NOMO-1 treated with dmso at 0.1 percent for 144 hours (cell line): ENCODE measurements at regions not wholly inside any gene's neighbourhood (a gene's known extent, or its start where the extent isn't known, plus 50 kb on each side); places are given as distances from the start of the nearest gene placed in this dataset.
"Not testable (repeated sequence)": the region's sequence is repeated elsewhere in the genome, so short reads cannot be mapped to it uniquely, and the experiment has no call there.

Experiments used
- DNase-seq: peaks from one replicate; lab custom pipeline; 2025; ENCODE audit not compliant: unreplicated experiment; lab: John Stamatoyannopoulos, UW

DNA sequence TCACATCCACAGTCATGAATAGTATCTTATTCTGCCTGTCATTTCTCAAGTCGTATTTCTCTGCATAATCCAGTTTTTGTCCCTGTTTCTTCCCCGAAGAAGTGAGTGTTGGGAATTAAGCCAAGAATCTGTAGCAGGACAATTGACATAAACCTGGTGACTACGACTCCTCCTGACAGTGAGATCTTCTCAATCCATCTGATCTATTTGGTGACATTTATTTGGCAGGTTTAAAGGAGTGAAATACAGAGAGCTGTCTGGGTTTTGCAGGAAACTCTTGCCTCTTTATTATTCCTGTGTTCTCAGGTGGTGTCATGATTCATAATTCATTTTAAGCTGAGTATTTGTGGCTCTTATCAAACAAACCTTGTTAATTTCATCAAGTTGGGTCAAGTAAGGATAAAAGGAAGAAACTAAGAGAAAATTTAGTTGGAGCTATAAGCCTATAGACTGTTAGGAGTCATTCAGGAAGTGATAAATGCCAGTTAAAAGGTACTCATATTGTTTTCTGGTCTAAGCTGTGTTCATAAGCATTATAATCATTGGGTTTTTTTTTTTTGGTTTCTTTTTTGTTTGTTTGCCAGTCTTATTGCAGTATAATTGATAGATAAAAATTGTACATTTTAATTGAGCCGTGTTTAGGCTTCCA is 95.9 kb upstream of the PCSK1 start:
- no peak for DNase-seq

DNA sequence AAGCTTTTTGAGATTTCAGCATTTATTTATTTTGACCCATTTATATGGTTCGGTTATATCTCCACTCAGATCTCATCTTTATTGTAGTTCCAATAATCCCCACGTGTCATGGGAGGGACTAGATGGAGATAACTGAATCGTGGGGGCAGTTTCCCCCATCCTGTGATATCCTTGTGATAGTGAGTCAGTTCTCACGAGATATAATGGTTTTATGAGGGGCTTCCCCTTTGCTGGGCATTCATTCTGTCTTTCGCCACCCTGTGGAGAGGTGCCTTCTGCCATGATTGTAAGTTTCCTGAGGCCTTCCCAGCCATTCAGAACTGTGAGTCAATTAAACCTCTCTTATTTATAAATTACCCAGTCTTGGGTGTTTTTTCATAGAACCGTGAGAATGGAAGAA is 96.5 kb upstream of the PCSK1 start:
- DNase-seq = no peak

DNA sequence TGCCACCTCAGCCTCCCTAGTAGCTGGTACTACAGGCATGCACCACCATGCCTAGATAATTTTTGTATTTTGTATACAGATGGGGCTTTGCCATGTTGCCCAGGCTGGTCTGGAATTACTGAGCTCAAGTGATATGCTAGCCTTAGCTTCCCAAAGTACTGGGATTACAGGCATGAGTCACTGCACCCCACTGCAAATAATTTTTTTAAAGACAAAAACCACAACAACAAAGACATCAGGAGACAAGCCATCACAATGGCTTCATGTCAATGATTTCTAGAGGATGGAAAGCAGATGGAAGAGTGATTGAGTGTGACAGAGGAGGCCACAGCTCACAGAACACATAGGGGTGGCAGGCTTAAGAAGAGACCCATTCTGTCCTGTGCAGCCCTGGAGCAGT is 97.9 kb upstream of the PCSK1 start:
- DNase-seq = no peak

DNA sequence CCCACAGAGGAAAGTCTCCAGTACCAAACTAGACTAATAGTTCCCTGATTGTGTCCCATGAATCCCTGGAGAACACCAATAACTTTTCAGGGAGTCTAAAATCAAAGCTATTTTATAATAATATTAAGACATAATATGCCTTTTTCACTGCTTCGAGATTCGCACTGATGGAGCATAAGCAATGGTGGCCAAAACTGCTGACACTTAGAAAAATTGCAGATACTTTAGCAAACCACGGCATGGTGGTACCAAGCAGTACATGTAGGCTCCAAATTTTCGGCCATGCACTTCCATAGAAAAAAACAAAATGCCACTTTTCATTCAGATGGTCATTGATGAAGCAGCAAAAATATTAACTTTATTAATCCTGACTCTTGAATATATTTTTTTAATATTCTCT is 100.3 kb upstream of the PCSK1 start:
- no peak for DNase-seq

DNA sequence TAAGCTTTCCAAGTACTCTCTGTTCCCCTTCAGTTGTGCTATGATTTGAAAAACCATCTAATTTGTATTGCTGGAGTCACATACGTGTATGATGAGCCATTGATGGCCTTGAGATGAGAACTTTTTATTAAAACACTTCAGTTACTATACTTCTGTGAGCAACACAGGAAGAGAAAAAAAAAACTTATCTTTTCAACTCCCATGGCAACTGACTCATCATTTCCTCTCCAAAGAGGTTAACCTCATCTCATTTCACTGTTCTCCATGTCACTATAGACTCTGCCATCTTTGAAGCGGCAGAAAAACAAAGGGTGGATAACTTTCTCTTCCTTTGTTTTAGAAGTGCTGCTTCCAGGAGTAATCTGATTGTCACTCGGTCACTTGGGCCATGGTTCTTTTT is 104.3 kb upstream of the PCSK1 start:
- DNase-seq = peak; percentile 29

DNA sequence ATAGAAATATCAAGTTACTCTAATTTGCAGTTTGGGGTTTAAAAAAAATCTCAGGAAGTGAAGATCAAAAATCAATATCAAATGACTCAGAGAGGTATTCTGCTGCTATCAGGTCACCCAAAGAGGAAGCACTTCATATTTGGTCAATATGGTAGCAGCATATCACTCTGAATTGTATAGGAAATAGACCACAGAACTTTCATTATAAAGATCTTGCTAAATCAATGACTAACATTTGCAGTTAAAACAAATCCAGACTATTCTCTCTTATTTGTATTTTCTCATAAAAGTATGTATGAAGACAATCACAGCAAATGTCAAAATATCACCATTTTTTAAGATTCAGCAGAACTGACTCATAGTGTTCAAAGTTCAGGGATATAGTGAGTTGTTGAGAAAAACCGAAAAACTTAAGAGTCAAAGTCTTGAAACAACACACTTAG is 105.8 kb upstream of the PCSK1 start:
- peak; percentile 37 for DNase-seq

DNA sequence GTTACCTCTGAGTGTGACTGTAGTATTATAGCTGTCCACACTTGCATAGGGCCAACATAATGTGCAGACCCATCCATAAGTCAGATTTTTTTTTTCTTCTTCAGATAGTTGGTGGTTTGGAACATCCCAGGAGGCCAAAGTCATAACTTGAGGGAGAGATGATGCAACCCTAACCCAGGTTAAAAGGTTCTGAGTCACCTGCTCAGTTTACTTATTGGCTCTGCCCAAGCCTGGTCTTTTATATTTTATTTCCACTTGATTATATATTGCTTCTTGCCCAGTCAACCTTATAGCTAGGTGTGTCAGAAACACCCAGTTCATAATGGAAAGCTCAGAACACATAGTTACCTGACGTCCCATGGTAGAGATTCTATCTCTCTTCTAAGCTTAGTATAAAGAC is 113.1 kb upstream of the PCSK1 start:
- DNase-seq = no peak

DNA sequence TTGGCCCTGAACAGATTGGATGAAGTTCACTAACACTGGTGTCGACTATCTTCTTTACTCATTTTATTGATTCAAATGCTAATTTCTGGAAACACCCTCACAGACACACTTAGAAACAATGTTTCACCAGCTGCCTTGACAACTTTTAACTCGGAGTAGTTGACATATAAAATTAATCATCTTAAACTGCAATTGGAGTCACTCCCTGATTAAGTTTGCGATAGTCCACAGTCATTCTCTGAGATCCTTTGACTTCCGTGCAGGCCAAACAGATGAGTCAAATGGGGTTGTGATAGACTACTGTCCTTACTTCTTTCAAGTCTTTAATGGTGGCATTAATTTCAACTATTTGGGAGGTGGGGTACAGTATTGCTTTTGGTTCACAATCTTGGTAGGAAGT is 114.4 kb upstream of the PCSK1 start:
- DNase-seq = no peak

DNA sequence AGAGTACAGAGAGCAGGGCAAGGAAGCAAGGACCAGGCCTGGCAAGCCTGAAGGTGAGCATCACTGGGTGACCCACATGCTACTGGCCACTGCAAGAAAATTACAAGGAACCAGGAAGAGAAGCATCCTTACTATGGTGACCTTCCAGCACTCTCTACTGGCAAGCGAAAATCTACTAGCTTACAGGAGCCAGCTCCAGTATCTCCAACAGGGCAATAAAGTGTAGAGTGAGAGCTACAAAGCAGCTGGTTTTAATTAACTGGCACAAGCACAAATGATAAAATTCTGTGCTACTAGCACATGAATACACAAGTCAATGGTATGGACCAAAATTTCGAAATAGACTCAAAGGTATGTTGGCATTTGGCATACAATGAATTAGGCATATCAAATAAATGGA is 113.3 kb upstream of the CAST start:
- no peak for DNase-seq

DNA sequence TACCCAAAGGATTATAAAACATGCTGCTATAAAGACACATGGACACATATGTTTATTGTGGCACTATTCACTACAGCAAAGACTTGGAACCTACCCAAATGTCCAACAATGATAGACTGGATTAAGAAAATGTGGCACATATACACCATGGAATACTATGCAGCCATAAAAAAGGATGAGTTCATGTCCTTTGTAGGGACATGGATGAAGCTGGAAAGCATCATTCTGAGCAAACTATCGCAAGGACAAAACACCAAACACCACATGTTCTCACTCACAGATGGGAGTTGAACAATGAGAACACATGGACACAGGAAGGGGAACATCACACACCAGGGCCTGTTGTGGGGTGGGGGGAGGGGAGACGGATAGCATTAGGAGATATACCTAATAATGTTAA is 101.3 kb upstream of the CAST start:
- not testable (repeated sequence) for DNase-seq

DNA sequence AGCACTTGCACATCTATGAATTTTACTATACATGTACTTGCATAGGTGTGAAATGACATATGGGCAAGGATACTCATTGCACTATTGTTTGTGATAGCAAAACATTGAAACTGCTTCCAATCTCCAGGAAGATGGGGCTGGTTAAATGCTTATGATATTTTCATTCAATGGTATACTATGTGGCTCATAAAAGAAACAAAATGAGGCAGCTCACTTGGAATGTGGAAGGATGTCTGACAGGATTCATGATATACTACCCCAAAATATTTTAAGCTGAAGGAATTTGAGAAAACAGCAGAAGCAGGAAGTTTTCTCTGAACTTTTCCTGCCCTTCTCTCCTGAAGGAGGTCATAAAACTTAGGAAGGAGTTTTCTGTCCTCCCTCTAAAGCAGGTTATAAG is 99.6 kb upstream of the CAST start:
- no peak for DNase-seq

DNA sequence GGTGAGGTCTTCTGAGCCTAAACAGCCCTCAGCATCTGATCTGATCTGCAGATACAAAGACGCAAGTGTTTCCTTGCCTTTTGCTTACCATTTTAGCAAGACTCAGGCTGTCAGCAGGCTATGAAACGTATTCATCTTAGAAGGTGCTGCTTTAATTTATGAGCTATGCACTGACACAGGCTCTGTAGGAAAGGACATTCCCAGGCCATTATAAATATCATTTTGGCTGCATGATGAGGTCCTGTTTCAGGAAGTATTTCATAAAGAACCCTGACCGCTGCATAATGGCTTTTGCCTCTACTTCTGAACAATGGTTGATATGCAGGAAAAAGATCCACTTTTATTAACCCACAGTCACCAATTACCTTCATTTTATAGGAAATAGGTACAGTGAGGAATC is 98.4 kb upstream of the CAST start:
- no peak for DNase-seq

DNA sequence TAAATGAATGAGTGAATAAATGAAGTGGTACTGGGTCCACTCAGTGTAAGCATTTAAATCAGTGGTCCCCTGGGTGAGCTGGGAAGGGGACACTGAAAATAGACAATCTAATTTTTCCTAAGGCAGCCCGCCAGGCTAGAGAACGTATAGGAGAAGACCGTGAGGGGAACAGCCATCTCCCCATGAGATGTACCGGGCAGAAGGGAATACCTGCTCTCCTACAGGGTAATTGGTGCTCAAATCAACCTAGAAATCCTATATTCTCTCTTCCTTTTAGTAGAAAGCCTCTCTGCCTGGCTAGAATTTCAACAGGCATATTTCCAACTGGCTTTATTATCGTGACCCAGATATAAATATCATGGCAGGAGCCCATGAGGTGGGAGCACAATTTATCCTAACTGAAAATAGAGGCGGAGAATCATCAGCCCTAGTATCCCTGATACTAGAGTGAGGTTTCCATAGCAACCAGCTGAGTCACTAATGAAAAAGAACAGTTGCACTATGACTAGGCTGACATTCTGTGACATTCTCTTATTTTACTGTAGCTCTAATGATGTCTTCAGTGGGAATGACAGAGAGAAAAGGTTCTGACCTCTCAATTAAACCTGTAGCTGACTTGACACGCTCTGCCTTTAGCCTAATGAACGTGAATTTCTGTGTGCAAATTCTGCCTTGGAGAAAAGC is 96.5 kb upstream of the CAST start:
- DNase-seq = no peak

DNA sequence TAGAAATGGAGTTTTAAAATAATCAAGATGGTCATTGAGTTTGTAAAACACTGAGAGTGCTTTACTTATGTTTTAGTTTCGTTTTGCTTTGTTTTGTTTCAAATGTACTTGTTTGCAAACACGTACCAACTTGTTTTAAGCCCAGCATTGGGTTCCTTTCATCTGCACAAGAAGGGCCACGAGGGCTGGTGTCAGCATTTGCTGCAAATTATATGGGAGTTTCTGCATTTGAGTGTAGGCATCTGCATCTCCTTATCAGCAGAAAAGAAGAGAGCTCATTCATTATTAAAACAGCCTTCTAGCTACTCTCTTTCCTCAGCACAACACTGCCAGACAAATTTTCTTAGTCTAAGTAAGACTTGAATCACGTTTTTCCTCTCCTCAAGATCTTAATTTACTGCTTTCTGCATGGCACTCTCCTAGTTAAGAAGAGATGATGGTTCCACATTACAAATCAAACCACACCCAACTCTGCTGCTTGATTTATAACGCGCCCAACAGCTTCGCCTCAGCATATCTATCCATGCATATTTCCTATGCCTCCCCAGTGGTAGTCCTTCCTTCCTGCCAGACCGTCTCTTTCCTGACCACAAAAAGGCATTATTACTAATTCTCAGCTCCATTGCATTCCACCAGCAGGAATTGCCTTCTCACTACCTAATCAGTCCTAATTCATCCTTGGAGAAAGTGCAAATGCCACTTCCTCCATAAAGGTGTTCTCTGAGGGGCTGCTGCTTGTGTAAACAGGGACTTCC is 95.2 kb upstream of the CAST start:
- DNase-seq = no peak

DNA sequence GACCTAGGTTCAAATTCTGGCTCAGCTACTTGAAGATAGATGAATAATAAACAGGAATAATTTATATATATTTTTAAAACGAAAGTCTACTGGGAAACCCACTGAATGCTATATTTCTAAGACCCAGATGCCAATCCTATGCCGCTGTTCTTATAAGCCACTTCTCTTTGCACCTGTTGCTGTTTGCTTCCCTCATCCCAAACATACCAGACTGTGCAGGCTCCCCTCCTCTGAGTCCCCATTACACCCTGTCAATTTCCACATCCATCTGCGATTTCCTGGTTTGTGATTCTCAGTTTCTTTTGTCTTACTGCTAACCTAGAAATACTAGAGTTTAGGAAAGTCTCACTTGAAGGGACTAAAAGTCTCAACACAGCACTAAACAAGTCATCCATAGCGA is 92.8 kb upstream of the CAST start:
- no peak for DNase-seq

DNA sequence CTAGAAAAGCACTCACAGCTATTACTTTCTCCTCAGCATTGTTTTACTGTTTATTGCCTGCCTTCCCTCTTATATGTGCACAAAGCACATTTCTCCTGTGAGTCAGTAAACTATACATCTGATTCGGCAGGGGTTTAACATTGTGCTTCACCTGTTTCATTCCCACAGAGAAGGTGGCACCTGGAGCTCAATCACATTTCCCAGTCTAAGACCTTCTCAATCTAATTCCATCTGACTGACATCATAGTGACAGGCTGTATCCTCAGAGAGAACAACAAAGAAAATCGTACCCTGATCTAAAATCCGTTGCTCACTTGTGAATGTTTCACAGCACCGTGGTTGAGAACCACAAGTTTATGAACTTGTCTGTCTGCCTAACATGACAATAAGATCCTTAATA is 92.4 kb upstream of the CAST start:
- DNase-seq = no peak

DNA sequence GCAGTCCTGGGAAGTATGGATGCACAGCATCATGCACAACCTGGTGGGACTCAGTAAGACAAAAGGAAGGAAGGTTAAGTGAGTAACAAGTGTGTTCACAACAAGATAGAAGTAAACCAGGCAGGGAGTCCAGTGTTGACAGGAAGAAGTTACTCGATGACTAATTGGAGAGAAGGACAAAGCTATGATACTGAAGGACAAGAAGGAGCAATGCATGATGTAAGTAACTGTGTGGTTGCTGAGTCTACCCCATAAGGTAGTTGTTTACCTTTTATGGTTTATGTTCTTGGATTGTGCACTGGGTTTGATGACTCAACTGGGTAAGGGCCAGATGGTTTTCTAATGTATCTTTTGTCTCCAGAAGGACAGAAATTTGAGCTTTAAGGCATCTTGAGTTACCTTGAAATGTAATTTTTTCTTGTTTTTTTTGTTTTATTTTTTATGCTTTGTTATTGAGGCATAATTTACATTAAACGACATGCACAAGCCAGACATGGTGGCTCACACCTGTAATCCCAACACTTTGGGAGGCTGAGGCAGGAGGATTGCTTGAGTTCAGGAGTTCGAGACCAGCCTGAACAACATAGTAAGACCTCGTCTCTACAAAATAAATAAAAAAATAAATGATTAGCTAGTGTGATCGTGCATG is 89.2 kb upstream of the CAST start:
- DNase-seq = no peak

DNA sequence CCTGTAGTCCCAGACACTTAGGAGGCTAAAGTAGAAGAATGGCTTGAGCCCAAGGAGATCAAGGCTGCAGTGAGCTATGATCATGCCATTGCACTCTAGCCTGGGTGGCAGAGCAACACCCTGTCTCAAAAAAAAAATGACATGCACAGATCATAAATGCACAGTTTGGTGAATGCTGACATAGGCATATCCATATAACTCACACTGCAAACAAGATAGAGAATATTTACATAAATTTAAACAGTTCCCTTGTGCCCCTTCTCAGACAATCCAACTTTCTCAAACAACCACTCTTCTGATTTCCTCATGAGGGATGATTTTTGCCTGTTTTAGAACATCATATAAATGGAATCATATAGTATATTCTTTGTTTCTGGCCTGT is 88.7 kb upstream of the CAST start:
- DNase-seq = no peak

DNA sequence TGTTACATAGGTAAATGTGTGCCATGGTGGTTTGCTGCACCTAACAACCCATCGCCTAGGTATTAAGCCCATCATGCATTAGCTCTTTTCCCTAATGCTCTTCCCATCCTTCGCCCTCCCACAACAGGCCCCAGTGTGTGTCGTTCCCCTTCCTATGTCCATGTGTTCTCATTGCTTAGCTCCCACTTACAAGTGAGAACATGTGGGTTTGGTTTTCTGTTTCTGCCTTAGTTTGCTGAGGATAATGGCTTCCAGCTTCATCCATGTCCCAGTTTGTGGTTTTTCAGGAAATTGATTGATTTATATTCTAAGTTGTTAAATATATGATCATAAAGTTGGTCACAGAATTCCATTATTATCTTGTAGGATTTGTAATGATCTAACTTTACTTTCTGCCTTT is 85.3 kb upstream of the CAST start:
- DNase-seq = no peak

DNA sequence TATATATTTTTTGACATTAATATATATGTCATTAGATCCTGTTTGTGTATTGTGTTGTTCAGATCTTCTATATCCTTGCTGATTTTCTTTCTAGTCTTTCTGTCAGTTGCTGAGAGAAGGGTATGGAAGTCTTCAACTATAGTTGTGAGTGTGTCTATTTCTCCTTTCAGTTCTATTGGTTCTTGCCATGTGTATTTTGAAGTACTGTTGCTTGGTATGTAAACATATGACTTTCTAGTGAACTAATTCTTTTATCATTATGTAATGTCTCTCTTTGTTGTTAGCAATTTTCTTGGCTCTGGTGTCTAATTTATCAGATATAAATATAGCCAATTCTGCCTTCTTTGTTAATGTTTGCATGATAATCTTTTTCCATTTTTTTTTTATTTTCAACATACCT is 84.3 kb upstream of the CAST start:
- DNase-seq = no peak

DNA sequence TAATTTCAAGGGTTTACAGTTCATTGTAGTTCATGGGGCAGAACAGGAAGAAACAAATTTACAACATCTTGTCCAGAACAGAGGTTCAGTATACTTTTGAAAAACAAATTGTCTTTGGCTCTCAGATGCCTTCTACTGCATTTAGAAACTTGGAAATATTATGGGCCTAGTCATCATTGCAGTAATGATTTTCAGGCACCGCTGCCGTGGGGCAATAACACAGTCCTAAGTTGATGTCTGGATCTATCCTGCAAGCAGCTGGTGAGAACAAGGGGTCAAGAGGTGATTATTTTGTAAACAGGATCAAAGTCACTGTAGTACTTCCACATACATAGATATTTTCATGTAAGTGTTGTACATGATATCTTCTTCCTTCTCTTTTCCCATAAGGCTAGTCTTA is 82.5 kb upstream of the CAST start:
- no peak for DNase-seq

DNA sequence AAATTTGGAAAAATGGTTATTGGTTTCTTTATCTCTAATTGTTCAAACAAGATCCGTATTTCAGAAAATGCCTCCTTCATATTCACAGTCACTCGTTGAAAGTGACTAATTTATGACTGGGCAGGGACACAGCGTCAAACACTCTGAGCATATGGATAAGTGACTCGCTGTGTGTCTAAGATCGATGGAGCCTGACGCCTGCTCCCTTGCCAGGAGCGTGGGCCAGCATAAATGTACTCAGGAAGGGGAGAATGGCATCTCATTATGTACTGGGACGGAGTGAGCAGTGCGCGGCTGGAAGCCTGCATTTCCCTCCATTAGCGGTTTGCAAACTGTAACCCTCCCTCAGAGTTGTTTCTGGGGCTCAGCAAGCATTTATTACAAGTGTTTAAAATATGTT is 79.8 kb upstream of the CAST start:
- no peak for DNase-seq
